ENCODE measurements at regions not wholly inside any gene's neighbourhood (a gene's known extent, or its start where the extent isn't known, plus 50 kb on each side); places are given as distances from the start of the nearest gene placed in this dataset.

GRCh38 chr7:17506095-17506494, 207.6 kb downstream of the AHR start (continued):
- peak; percentile 99 for TF ChIP-seq AHDC1 (CRISPR knock-in tag; IDR thresholded peaks at IDR 0.05; ENCODE audit: borderline replicate concordance)
- 0 out of 2 replicates have a peak, but pooled peaks have one; percentile 22 for TF ChIP-seq GABPB1 (CRISPR knock-in tag; IDR thresholded peaks at IDR 0.05)
- no peak for TF ChIP-seq ZNF607 (CRISPR knock-in tag; IDR thresholded peaks at IDR 0.05; ENCODE audit: borderline replicate concordance)
- TF ChIP-seq YEATS2 (CRISPR knock-in tag; IDR thresholded peaks at IDR 0.05; ENCODE audit: borderline replicate concordance) = peak; percentile 53; the same call in 1 of the 2 replicates
- peak; percentile 93 for TF ChIP-seq ZMYM4 (CRISPR knock-in tag; IDR thresholded peaks at IDR 0.05)
- peak; percentile 95 to 96 for TF ChIP-seq NR2F1 (CRISPR knock-in tag; IDR thresholded peaks at IDR 0.05)
- TF ChIP-seq KLF6 (CRISPR knock-in tag; IDR thresholded peaks at IDR 0.05) = 0 out of 2 replicates have a peak, but pooled peaks have one; percentile 32
- peak; percentile 83; the same call in 1 of the 2 replicates for TF ChIP-seq RXRA (CRISPR knock-in tag; IDR thresholded peaks at IDR 0.05)
- peak; percentile 100 for TF ChIP-seq ARID5B (CRISPR knock-in tag; IDR thresholded peaks at IDR 0.05)
- TF ChIP-seq MXD3 (CRISPR knock-in tag; IDR thresholded peaks at IDR 0.05) = no peak
- peak; percentile 92 for TF ChIP-seq PAXIP1 (CRISPR knock-in tag; conservative IDR thresholded peaks at IDR 0.05)
- peak; percentile 92 for TF ChIP-seq POGZ (CRISPR knock-in tag; IDR thresholded peaks at IDR 0.05)
- TF ChIP-seq ZNF414 (CRISPR knock-in tag; IDR thresholded peaks at IDR 0.05) = 0 out of 2 replicates have a peak, but pooled peaks have one; percentile 59
- no peak for TF ChIP-seq ZKSCAN1 (IDR thresholded peaks at IDR 0.05; ENCODE audit: low read length)

Data from HepG2 (cell line).